Adrenal gland (tissue), 5 donors: ENCODE measurements at regions not wholly inside any gene's neighbourhood (a gene's known extent, or its start where the extent isn't known, plus 50 kb on each side); places are given as distances from the start of the nearest gene placed in this dataset.

Experiments
- POLR2A ChIP-seq, 2 donors: fragments of 450-650 bp; IDR thresholded peaks; one replicate each; pipeline ENCODE4 v1.6.1; 2017; ENCODE audit warnings: antibody characterized with exemption in 2 of 2, mild to moderate bottlenecking in 2 of 2, moderate library complexity in 1 of 2
- TF ChIP-seq, protein P1 (sequence below), 6 experiments: fragments of 450-650 bp in 4 of 6; fragments of 200-600 bp in 2 of 6; sonication (generic) in 1 of 6; IDR thresholded peaks; 1 replicate in 5 of 6; 2 replicates in 1 of 6; pipeline versions ENCODE4 v1.5.1 to v1.8.0; 2016 to 2021; ENCODE audit warnings: antibody characterized with exemption in 6 of 6, mild to moderate bottlenecking in 2 of 6, moderate library complexity in 1 of 6
- donor health status: DM: no; HTN: no; CAD: no.

DNA sequence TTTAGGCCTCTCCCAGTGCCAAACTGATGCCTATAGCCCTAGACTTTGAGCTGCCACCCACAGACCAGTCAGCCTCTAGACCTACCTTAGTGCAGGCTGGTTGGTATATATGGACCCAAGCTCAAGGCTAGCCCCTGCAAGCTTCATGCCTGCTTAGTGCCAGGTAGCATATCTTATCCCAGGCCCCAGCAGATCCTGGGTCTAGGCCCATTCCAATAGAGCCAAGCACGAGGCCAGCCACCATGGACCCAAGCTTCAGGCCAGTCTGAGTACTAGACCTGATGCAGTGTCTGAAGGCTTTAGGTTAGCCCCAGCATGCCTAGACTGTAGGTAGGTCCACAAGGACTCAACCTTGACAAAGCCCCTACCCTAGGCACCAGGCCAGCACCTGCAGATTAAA, 1081.7 kb downstream of the JRKL start:
- TF ChIP-seq, protein P1, sequence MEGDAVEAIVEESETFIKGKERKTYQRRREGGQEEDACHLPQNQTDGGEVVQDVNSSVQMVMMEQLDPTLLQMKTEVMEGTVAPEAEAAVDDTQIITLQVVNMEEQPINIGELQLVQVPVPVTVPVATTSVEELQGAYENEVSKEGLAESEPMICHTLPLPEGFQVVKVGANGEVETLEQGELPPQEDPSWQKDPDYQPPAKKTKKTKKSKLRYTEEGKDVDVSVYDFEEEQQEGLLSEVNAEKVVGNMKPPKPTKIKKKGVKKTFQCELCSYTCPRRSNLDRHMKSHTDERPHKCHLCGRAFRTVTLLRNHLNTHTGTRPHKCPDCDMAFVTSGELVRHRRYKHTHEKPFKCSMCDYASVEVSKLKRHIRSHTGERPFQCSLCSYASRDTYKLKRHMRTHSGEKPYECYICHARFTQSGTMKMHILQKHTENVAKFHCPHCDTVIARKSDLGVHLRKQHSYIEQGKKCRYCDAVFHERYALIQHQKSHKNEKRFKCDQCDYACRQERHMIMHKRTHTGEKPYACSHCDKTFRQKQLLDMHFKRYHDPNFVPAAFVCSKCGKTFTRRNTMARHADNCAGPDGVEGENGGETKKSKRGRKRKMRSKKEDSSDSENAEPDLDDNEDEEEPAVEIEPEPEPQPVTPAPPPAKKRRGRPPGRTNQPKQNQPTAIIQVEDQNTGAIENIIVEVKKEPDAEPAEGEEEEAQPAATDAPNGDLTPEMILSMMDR (IDR thresholded peaks at IDR 0.05) = no peak
- no peak for TF ChIP-seq POLR2A (IDR thresholded peaks at IDR 0.05)
